GM23248 (cell line): ENCODE measurements at regions not wholly inside any gene's neighbourhood (a gene's known extent, or its start where the extent isn't known, plus 50 kb on each side); places are given as distances from the start of the nearest gene placed in this dataset.

Experiments used
- EZH2 ChIP-seq: fragments of 200-600 bp; sonication (generic); IDR thresholded peaks from 2 replicates; pipeline ENCODE4 v1.6.1; 2018; ENCODE audit warnings: antibody characterized with exemption, mild to moderate bottlenecking; ENCODE audit not compliant: insufficient read depth, poor library complexity, severe bottlenecking
- EZH2phosphoT487 ChIP-seq: fragments of 200-600 bp; sonication (generic); IDR thresholded peaks from 2 replicates; pipeline ENCODE4 v1.6.1; 2018; ENCODE audit warnings: antibody characterized with exemption, moderate library complexity, mild to moderate bottlenecking, low read depth; ENCODE audit not compliant: insufficient read depth

- TF ChIP-seq EZH2phosphoT487 = no peak
- no peak for TF ChIP-seq EZH2
These were observed 70.4 kb upstream of the IRF2BP2 start for GRCh38 chr1:234680331-234680904.
